ENCODE measurements at regions not wholly inside any gene's neighbourhood (a gene's known extent, or its start where the extent isn't known, plus 50 kb on each side); places are given as distances from the start of the nearest gene placed in this dataset.

GRCh38 chr5:116380621-116381020 is 194.0 kb downstream of the SEMA6A start (continued):
- no peak for TF ChIP-seq ZNF672 (CRISPR knock-in tag; IDR thresholded peaks at IDR 0.05)
- TF ChIP-seq, protein P1, sequence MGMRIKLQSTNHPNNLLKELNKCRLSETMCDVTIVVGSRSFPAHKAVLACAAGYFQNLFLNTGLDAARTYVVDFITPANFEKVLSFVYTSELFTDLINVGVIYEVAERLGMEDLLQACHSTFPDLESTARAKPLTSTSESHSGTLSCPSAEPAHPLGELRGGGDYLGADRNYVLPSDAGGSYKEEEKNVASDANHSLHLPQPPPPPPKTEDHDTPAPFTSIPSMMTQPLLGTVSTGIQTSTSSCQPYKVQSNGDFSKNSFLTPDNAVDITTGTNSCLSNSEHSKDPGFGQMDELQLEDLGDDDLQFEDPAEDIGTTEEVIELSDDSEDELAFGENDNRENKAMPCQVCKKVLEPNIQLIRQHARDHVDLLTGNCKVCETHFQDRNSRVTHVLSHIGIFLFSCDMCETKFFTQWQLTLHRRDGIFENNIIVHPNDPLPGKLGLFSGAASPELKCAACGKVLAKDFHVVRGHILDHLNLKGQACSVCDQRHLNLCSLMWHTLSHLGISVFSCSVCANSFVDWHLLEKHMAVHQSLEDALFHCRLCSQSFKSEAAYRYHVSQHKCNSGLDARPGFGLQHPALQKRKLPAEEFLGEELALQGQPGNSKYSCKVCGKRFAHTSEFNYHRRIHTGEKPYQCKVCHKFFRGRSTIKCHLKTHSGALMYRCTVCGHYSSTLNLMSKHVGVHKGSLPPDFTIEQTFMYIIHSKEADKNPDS (CRISPR knock-in tag; IDR thresholded peaks at IDR 0.05): no peak
- TF ChIP-seq, protein P2, sequence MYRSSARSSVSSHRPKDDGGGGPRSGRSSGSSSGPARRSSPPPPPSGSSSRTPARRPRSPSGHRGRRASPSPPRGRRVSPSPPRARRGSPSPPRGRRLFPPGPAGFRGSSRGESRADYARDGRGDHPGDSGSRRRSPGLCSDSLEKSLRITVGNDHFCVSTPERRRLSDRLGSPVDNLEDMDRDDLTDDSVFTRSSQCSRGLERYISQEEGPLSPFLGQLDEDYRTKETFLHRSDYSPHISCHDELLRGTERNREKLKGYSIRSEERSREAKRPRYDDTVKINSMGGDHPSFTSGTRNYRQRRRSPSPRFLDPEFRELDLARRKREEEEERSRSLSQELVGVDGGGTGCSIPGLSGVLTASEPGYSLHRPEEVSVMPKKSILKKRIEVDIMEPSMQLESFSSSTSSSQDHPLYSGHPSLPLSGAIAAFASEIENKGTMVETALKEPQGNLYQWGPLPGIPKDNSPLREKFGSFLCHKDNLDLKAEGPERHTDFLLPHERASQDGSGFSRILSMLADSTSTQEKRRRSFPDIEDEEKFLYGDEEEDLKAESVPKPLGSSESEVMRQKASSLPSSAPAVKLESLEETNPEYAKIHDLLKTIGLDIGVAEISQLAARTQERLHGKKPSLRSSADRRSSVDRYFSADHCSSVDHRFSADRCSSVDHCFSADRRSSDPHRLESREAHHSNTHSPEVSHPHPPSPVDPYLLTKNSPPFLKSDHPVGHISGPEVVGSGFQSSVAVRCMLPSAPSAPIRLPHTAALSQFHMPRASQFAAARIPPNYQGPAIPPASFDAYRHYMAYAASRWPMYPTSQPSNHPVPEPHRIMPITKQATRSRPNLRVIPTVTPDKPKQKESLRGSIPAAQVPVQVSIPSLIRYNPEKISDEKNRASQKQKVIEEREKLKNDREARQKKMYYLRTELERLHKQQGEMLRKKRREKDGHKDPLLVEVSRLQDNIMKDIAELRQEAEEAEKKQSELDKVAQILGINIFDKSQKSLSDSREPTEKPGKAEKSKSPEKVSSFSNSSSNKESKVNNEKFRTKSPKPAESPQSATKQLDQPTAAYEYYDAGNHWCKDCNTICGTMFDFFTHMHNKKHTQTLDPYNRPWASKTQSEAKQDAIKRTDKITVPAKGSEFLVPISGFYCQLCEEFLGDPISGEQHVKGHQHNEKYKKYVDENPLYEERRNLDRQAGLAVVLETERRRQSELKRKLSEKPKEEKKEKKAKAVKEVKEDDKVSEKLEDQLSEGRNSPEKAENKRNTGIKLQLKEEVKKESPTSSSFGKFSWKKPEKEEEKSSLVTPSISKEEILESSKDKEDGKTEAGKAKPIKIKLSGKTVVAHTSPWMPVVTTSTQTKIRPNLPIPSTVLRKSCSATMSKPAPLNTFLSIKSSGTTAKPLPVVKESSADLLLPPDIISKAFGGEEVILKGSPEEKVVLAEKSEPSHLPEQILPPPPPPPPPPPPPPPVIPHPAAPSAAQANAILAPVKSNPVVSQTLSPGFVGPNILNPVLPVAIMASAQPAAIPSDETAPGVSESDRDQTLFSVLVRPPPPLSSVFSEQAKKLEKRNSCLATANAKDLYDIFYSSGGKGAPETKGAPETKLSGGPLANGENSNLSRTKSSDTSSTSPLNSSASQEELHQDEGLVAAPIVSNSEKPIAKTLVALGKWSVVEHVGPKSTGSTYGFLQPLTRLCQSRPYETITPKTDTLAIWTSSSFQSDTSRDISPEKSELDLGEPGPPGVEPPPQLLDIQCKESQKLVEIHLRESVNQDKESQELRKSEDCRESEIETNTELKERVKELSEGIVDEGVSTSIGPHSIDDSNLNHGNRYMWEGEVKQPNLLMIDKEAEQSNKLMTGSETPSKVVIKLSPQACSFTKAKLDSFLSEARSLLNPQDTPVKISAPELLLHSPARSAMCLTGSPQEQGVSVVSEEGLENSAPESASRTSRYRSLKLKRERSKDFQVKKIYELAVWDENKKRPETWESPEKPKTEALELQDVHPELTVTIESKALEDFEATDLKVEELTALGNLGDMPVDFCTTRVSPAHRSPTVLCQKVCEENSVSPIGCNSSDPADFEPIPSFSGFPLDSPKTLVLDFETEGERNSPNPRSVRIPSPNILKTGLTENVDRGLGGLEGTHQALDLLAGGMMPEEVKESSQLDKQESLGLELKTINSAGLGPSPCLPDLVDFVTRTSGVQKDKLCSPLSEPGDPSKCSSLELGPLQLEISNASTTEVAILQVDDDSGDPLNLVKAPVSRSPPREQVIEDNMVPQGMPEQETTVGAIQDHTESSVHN (CRISPR knock-in tag; IDR thresholded peaks at IDR 0.05): no peak
- TF ChIP-seq IRF2 (CRISPR knock-in tag; IDR thresholded peaks at IDR 0.05): no peak
- TF ChIP-seq CHCHD3 (CRISPR knock-in tag; IDR thresholded peaks at IDR 0.05): no peak
- TF ChIP-seq ZNF772 (CRISPR knock-in tag; IDR thresholded peaks at IDR 0.05): no peak
